ENCODE measurements at regions not wholly inside any gene's neighbourhood (a gene's known extent, or its start where the extent isn't known, plus 50 kb on each side); places are given as distances from the start of the nearest gene placed in this dataset.

DNA sequence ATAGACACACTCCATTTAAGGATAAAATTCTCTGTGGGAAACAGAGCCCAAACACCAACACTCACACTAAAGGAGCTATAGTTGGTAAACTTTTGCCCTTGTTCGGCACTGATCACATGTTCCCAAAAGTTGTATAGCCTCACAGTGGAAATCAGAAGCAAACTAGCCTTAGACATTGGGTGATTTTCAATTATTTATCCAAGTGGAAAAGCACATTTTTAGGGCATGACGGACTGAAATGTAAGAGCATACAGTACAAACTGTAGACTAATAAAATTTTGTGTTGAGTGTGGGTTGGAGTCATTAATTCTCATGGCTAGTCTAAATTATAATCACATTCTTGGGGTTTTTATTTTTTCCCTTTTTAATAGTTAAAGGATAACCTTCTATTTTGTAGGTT lies 202.4 kb downstream of the MOXD1 start:
- no peak for DNase-seq
- ChIA-PET POLR2A (no interaction called here), CTCF (no interaction called here)

DNA sequence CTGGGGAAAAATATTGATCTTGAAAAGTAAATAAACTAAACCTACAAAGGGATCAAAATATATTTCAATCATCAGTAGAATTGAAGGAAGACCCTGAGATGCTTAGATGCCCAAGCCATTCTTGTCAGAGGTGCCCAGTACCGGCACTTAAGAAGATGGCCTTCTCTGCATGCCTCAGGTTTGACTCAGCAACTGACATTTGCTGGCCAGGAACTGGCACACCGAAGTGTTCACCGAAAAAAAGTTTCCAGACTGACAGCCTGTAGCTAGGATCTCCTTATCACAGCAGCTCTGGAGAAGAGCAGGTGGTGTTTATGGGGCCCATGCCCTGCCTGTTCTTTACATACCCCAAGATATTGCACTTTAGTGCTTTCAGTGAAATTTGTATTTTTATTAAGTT lies 203.2 kb downstream of the MOXD1 start:
- no peaks in the 10 kb centered on the region for H3K9me2 ChIP-seq
- CTCF ChIA-PET = interaction anchor here (0.6 kb wide), 1 partner anchor 1454 kb away, joined by 3 read pairs; no protein-coding TSS in a partner anchor
- H3K4me1 ChIP-seq (ENCODE audit: control insufficient read depth in 1 of 2, insufficient read depth in 2 of 2, low read depth in 1 of 2, low read length in 1 of 2) = peaks cover 0 to 17% of the 10 kb centered on the region in 2 experiments; a peak in 2 of 4 replicates
- peak overlapping the region; percentile 46 for H3K4me2 ChIP-seq
- H3K9me3 ChIP-seq = no peaks in the 10 kb centered on the region; the same call in 1 of the 2 replicates
- H3K9ac ChIP-seq = peak overlapping the region; percentile 18; the same call in 1 of the 2 replicates
- POLR2A ChIA-PET = no interaction called here
- H3K79me2 ChIP-seq (ENCODE audit: insufficient read depth) = no peaks in the 10 kb centered on the region
- H3K36me3 ChIP-seq (replicated peaks in 1 of 2; ENCODE audit: control insufficient read depth in 1 of 2, insufficient read depth in 2 of 2, low read length in 1 of 2) = no peaks in the 10 kb centered on the region
- H3F3A ChIP-seq (replicated peaks; ENCODE audit: insufficient read depth) = peaks cover 22% of the 10 kb centered on the region
- peak overlapping the region in 1 of 2 experiments; percentile 93; a peak in 2 of 4 replicates for H3K27ac ChIP-seq (ENCODE audit: low read depth in 2 of 2, low read length in 1 of 2)
- H4K20me1 ChIP-seq (ENCODE audit: insufficient read depth) = no peaks in the 10 kb centered on the region
- no peak overlapping the region for H3K4me3 ChIP-seq (ENCODE audit: low read depth in 2 of 2, low read length in 1 of 2)
- WGBS (ENCODE audit: low lambda C conversion rate) = 3% methylated on average over 3 of the region's 3 CpGs
- H2AFZ ChIP-seq (ENCODE audit: low read depth) = 0 out of 2 replicates have a peak overlapping the region, but pooled peaks have one; percentile 15
- no peaks in the 10 kb centered on the region for H3K27me3 ChIP-seq (ENCODE audit: insufficient read depth)
- no peak for DNase-seq
- TF ChIP-seq ELF1 (IDR thresholded peaks at IDR 0.05) = no peak
- TF ChIP-seq TAF1 (IDR thresholded peaks at IDR 0.05; ENCODE audit: borderline replicate concordance, low read depth, low read length) = no peak
- no peak for TF ChIP-seq SIN3A (IDR thresholded peaks at IDR 0.05; ENCODE audit: borderline replicate concordance, low read depth, low read length)
- no peak for TF ChIP-seq FOXJ3 (CRISPR knock-in tag; IDR thresholded peaks at IDR 0.05)
- TF ChIP-seq, protein P1, sequence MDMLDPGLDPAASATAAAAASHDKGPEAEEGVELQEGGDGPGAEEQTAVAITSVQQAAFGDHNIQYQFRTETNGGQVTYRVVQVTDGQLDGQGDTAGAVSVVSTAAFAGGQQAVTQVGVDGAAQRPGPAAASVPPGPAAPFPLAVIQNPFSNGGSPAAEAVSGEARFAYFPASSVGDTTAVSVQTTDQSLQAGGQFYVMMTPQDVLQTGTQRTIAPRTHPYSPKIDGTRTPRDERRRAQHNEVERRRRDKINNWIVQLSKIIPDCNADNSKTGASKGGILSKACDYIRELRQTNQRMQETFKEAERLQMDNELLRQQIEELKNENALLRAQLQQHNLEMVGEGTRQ (IDR thresholded peaks at IDR 0.05; ENCODE audit: borderline replicate concordance, low read depth, low read length) = no peak
- no peak for TF ChIP-seq GATA2 (CRISPR knock-in tag; IDR thresholded peaks at IDR 0.05)
- no peak for TF ChIP-seq EZH2phosphoT487 (IDR thresholded peaks at IDR 0.05; ENCODE audit: borderline replicate concordance, low read depth)
- TF ChIP-seq FOXM1 (IDR thresholded peaks at IDR 0.05; ENCODE audit: low read depth) = no peak
- TF ChIP-seq, protein P2, sequence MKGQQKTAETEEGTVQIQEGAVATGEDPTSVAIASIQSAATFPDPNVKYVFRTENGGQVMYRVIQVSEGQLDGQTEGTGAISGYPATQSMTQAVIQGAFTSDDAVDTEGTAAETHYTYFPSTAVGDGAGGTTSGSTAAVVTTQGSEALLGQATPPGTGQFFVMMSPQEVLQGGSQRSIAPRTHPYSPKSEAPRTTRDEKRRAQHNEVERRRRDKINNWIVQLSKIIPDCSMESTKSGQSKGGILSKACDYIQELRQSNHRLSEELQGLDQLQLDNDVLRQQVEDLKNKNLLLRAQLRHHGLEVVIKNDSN (IDR thresholded peaks at IDR 0.05; ENCODE audit: borderline replicate concordance, low read depth) = no peak
- peak; percentile 49 for TF ChIP-seq JUND (IDR thresholded peaks at IDR 0.05)
- no peak for TF ChIP-seq RAD21 (IDR thresholded peaks at IDR 0.05; ENCODE audit: low read length)
- TF ChIP-seq EP300 (IDR thresholded peaks at IDR 0.05; ENCODE audit: borderline replicate concordance in 1 of 2, low read depth in 1 of 2, low read length in 1 of 2) = peak in 1 of 2 experiments; percentile 45; a peak in 1 of 4 replicates
- peak; percentile 69 for TF ChIP-seq FOSL2 (IDR thresholded peaks at IDR 0.05; ENCODE audit: borderline replicate concordance, low read depth)
- TF ChIP-seq, protein P3, sequence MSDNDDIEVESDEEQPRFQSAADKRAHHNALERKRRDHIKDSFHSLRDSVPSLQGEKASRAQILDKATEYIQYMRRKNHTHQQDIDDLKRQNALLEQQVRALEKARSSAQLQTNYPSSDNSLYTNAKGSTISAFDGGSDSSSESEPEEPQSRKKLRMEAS (IDR thresholded peaks at IDR 0.05; ENCODE audit: low read depth) = peak; percentile 41; the same call in 1 of the 2 replicates
- TF ChIP-seq, protein P4, sequence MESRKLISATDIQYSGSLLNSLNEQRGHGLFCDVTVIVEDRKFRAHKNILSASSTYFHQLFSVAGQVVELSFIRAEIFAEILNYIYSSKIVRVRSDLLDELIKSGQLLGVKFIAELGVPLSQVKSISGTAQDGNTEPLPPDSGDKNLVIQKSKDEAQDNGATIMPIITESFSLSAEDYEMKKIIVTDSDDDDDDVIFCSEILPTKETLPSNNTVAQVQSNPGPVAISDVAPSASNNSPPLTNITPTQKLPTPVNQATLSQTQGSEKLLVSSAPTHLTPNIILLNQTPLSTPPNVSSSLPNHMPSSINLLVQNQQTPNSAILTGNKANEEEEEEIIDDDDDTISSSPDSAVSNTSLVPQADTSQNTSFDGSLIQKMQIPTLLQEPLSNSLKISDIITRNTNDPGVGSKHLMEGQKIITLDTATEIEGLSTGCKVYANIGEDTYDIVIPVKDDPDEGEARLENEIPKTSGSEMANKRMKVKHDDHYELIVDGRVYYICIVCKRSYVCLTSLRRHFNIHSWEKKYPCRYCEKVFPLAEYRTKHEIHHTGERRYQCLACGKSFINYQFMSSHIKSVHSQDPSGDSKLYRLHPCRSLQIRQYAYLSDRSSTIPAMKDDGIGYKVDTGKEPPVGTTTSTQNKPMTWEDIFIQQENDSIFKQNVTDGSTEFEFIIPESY (IDR thresholded peaks at IDR 0.05; ENCODE audit: borderline replicate concordance, low read depth) = no peak
- TF ChIP-seq RFX5 (IDR thresholded peaks at IDR 0.05; ENCODE audit: low read length) = no peak
- TF ChIP-seq, protein P5, sequence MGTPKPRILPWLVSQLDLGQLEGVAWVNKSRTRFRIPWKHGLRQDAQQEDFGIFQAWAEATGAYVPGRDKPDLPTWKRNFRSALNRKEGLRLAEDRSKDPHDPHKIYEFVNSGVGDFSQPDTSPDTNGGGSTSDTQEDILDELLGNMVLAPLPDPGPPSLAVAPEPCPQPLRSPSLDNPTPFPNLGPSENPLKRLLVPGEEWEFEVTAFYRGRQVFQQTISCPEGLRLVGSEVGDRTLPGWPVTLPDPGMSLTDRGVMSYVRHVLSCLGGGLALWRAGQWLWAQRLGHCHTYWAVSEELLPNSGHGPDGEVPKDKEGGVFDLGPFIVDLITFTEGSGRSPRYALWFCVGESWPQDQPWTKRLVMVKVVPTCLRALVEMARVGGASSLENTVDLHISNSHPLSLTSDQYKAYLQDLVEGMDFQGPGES (IDR thresholded peaks at IDR 0.05; ENCODE audit: low read depth, low read length) = no peak
- TF ChIP-seq, protein P6, sequence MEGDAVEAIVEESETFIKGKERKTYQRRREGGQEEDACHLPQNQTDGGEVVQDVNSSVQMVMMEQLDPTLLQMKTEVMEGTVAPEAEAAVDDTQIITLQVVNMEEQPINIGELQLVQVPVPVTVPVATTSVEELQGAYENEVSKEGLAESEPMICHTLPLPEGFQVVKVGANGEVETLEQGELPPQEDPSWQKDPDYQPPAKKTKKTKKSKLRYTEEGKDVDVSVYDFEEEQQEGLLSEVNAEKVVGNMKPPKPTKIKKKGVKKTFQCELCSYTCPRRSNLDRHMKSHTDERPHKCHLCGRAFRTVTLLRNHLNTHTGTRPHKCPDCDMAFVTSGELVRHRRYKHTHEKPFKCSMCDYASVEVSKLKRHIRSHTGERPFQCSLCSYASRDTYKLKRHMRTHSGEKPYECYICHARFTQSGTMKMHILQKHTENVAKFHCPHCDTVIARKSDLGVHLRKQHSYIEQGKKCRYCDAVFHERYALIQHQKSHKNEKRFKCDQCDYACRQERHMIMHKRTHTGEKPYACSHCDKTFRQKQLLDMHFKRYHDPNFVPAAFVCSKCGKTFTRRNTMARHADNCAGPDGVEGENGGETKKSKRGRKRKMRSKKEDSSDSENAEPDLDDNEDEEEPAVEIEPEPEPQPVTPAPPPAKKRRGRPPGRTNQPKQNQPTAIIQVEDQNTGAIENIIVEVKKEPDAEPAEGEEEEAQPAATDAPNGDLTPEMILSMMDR (IDR thresholded peaks at IDR 0.05) = no peak

More for the DNA sequence above, 202.4 kb downstream of the MOXD1 start:
- Histone ChIP-seq H3K9me2 (no peaks in the 10 kb centered on the region), H3K4me2 (peak overlapping the region; percentile 46), H3F3A (replicated peaks; ENCODE audit: insufficient read depth) (peaks cover 22% of the 10 kb centered on the region), H3K9ac (peak overlapping the region; percentile 18; the same call in 1 of the 2 replicates), H4K20me1 (ENCODE audit: insufficient read depth) (no peaks in the 10 kb centered on the region), H3K9me3 (no peaks in the 10 kb centered on the region; the same call in 1 of the 2 replicates), H2AFZ (ENCODE audit: low read depth) (peak overlapping the region; percentile 54; the same call in 1 of the 2 replicates), H3K79me2 (ENCODE audit: insufficient read depth) (no peaks in the 10 kb centered on the region), H3K4me1 (ENCODE audit: control insufficient read depth in 1 of 2, insufficient read depth in 2 of 2, low read depth in 1 of 2, low read length in 1 of 2) (peaks cover 0 to 17% of the 10 kb centered on the region in 2 experiments; a peak in 2 of 4 replicates), H3K36me3 (replicated peaks in 1 of 2; ENCODE audit: control insufficient read depth in 1 of 2, insufficient read depth in 2 of 2, low read length in 1 of 2) (no peaks in the 10 kb centered on the region), H3K27me3 (ENCODE audit: insufficient read depth) (no peaks in the 10 kb centered on the region), H3K27ac (ENCODE audit: low read depth in 2 of 2, low read length in 1 of 2) (peak overlapping the region in 1 of 2 experiments; percentile 93; a peak in 3 of 4 replicates), H3K4me3 (ENCODE audit: low read depth in 2 of 2, low read length in 1 of 2) (peak overlapping the region in 1 of 2 experiments; percentile 35; a peak in 1 of 4 replicates)
- 25% methylated on average over 2 of the region's 2 CpGs for WGBS (ENCODE audit: low lambda C conversion rate)
- TF ChIP-seq GABPA (IDR thresholded peaks at IDR 0.05; ENCODE audit: low read depth) (no peak), FOXJ3 (CRISPR knock-in tag; IDR thresholded peaks at IDR 0.05) (no peak)

Data from SK-N-SH (cell line).